NOMO-1 treated with DMSO at 0.1 percent for 48 hours (cell line): ENCODE measurements at regions not wholly inside any gene's neighbourhood (a gene's known extent, or its start where the extent isn't known, plus 50 kb on each side); places are given as distances from the start of the nearest gene placed in this dataset.

Experiments
- DNase-seq: peaks from one replicate; lab custom pipeline; 2025; ENCODE audit not compliant: unreplicated experiment; lab: John Stamatoyannopoulos, UW

DNA sequence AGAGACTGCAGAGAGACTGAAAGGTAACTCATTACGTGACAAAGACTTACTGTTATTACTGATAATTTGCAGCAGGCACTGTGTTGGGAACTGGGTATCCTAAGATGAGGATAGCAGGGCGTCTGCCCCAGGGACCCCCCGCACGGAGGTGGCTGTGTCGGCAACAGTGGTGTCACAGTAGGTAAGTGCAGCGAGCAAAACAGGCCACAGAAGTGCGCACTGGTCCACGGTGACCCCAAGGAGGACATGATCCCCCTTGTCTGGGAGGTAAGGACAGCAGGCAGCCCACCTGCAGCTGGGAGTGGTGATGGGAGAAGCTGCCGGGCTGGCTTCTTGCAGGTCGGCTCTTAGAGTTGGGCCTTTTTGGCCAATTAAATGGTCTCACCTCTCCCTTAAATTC is 82.9 kb downstream of the FAM43A start:
- DNase-seq, result no peak

GRCh38 chr3:194769020-194769643 is 83.4 kb downstream of the FAM43A start:
- peak; percentile 100 for DNase-seq

GRCh38 chr3:194772241-194773000 is 86.7 kb downstream of the FAM43A start:
- DNase-seq, result no peak

DNA sequence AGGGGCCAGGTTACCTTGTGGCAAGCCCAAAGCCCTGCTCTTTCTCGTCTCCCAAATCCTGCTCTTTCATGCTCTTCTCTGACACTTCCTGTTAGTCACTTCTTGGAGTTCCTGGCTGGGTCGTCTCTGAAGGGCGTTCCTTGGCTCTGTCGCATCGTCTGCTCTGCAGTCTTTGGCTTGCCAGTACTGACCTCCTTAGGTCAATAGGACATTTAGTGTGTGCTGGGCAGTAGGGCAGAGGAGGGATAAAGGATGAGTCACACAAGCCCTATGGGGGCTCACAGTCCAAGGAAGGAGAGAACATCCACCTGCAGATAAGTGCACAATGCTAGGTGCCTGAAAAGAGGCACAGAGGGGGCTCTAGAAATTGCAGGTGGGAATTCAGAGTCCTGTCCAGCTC is 87.5 kb downstream of the FAM43A start:
- no peak for DNase-seq

DNA sequence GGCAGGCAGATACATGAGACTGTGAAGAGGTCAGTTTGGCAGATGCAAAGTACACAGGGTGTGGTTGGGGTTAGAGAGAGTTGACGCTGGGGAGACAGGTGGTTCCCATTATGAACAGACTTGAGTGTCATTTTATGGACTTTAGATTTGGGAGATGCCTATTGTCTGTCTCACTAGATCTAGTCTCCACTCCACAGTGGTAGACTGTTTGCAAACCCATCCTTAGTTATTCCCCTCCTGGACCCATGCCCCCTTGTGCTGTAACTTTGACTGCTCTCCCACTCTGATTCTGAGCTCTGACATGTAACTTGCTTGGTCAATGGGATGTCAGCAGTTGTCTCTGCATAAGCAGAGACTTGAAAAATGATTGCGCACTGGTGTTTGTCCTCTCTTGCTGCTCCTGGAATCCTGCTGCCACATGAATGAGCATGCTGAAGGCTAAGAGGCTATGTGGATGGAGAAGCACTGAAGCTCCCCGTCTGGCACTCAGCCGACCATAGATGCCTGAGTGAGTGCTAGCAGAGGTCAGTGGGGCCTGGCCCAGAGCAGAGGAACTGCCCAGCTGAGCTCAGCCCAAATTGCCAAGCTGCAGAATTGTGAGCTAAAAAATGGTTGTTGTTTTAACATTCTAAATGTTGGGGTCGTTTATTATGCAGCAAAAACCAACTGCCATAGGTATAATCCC is 88.2 kb downstream of the FAM43A start:
- no peak for DNase-seq

GRCh38 chr3:194775266-194775665 is 89.6 kb downstream of the FAM43A start:
- DNase-seq, result no peak

- no peak for DNase-seq
Measured at GRCh38 chr3:194775731-194776130, 90.0 kb downstream of the FAM43A start.

- DNase-seq, result no peak
Measured at GRCh38 chr3:194777729-194778128, 92.0 kb downstream of the FAM43A start.

GRCh38 chr3:194779729-194780224 is 94.1 kb downstream of the FAM43A start:
- no peak for DNase-seq

DNA sequence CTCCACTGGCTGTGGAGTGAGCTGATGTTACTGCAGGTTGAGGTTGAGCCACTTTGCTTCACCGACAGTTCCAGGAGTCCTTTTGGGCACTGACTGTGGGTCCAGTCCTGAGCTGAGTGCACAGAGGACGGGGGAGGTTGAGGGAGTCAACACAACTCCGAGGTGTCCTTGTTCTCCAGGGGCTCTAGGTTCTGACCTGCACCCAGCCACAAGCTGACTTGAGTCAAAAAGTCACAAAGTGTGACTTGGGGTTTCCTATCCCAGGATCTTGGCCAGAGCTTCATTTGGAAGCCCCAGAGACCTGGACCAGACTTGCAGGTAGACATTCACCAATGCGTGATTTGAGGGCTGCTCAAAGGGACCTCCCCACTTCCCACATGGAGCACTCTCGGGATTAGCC is 95.0 kb downstream of the FAM43A start:
- DNase-seq, result no peak

- no peak for DNase-seq
Measured at GRCh38 chr3:194781617-194782016, 95.9 kb downstream of the FAM43A start.

- no peak for DNase-seq
Measured at GRCh38 chr3:194782698-194783404, 97.2 kb downstream of the FAM43A start.

DNA sequence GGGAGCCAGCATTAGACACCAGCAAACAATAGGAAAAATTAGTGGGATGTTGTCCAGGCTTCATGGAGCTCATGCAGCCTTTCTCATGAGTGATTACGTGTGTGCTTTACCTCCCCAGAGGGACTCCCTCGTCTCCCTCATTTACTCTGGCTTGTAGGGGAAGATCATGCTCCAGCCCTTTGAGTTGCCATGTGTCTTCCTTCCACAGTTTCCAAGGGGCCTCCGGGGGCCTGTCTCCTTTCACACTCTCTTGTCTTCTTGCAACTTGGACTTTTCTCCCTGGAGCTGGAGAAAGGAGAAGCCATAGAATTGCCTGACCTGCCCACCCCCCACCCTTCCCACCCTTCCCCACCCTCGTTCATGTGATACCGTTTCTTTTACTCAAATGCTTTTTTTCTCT is 98.7 kb downstream of the FAM43A start:
- no peak for DNase-seq

GRCh38 chr3:194785315-194785714 is 99.6 kb downstream of the FAM43A start:
- DNase-seq, result peak; percentile 22

GRCh38 chr3:194787072-194787471 is 101.4 kb downstream of the FAM43A start:
- no peak for DNase-seq

DNA sequence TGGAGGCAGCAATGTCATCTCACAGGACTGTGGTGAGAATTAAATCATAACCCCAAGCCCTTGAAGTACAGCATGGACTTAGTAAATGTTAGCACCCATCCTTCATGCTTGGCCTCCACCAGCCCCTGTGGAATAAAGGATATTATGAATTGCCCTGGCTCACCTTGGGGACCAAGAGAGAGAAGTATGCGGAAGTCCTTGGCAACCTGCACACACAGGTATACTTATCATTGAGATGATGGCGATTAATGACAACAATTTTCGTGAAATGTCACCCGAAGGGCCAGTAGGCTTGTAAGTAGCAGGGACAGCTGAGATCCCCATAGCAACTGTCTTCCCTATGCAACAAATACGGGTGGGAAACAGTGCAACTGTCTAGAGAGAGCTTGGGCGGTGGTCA is 102.0 kb downstream of the FAM43A start:
- no peak for DNase-seq

GRCh38 chr3:194792368-194792767 is 106.7 kb downstream of the FAM43A start:
- no peak for DNase-seq

- DNase-seq, result no peak
Measured at GRCh38 chr3:194797555-194798250, 112.0 kb downstream of the FAM43A start.

- no peak for DNase-seq
Measured at GRCh38 chr3:194798486-194798885, 112.8 kb downstream of the FAM43A start.

DNA sequence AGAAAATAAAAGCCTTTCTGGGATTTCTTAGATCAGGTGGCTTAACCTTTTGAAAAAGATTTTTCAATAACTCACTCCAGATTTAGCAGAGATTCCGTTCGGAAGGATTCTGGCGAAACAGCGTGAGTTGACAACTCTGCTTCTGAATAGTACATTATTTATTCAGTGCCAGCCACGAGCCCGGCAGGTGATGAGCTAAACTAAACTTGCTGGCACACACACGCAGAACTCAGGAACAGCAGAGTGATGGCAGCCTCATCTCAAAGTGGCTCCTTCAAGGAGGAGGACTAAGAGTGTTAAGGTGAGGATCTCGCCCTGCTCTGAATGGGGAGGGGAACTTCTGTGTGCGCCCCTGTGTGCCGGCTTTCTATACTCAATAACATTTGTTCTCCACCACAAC is 114.3 kb downstream of the FAM43A start:
- DNase-seq, result no peak
